ENCODE measurements at regions not wholly inside any gene's neighbourhood (a gene's known extent, or its start where the extent isn't known, plus 50 kb on each side); places are given as distances from the start of the nearest gene placed in this dataset.
A peak's percentile ranks its signal among the peaks of the same experiment; 100 is the strongest.
"Not testable (repeated sequence)": the region's sequence is repeated elsewhere in the genome, so short reads cannot be mapped to it uniquely, and the experiment has no call there.

DNA sequence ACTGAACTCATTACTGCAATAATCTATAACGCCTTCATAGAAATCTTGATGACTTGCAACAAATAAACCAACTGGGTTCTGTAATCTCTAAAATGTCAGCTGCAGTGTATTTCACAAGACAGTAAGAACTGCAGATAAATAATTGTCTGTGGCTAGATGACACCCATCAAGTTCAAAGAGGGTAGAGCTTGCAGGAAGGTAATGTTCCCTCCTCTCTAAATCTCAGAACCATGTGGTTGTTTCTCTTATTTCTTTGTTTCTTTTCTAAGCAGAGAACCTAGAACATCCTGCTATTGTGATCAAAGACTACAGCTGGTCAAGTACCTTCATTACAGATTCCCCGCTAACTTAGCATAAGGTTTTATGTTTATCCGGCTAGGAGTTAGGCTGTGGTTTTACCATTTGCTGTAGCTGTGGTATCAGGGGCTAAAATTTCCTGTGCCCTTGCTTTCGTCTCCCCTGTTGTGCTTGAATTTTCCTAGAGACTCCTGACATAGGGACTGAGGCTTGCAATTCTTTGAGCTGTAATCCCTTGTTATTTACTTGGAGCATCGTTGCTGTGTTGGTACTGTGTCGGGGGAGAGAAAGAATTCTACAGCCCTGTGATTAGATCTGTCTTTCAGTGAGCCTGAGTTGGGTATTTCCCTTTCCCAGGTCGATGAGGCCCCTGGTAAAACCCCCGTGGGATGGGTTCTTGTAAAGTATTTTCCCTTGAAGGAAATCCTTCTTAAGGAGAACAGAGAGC is 253.1 kb upstream of the BTG1 start:
- no peak for DNase-seq (ENCODE audit: low spot score)

- peak; percentile 16 for DNase-seq (ENCODE audit: low spot score)
Observed at GRCh38 chr12:92396647-92397252, 251.1 kb upstream of the BTG1 start.

DNA sequence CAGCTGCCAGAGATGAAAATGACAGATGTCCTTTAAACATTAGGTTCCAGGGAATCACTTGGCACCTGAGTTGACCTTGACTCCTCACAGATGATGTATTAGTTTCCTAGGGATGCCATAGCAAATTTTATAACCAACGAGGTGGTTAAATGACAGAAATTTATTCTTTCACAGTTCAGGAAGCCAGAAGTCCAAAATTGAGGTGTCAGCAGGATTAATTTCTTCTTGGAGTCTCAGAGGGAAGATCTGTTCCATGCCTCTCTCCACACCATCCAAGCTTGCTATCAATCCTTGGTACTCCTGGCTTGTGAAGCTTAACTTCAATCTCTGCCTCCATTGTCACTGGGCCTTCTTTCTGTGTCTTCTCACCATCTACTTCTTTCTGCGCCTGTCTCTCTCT is 249.7 kb upstream of the BTG1 start:
- DNase-seq (ENCODE audit: low spot score): no peak

DNA sequence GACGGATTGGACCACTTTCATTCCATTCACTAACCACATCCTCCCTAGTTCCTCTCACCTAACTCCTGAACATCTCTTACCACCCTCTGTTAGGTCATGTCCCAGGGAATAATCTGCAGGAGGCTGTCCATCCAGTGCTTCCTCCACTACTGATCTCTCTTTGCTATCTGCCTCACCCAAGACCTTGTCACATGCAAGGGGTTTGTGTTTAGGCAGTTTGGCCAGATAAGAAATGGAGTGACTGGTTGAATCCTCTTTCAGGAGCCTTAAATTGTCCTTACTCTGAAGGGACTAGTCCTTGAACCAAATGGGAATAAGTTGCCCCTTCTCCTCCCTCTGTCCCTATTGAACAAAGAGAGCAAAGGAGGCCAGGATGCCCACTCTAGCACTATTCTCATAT is 249.2 kb upstream of the BTG1 start:
- DNase-seq (ENCODE audit: low spot score): no peak

GRCh38 chr12:92393504-92393903 is 247.9 kb upstream of the BTG1 start:
- DNase-seq (ENCODE audit: low spot score): no peak

- not testable (repeated sequence) for DNase-seq (ENCODE audit: low spot score)
Observed at GRCh38 chr12:92391726-92392125, 246.1 kb upstream of the BTG1 start.

DNA sequence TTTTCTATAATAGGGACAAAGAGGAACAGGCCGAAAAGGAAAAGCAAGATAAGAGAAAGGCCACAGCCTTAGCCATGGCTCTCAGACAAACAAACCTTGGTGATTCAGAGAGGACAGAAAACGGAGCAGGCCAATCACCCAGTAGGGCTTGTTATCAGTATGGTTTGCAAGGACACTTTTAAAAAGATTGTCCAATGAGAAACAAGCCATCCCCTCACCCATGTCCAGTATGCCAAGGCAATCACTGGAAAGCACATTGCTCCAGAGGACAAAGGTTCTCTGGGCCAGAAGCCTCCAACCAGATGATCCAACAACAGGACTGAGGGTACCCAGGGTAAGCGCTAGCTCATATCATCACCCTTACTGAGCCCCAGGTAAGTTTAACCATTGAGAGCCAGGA is 243.8 kb upstream of the BTG1 start:
- DNase-seq (ENCODE audit: low spot score): no peak

GRCh38 chr12:92385296-92385695 is 239.7 kb upstream of the BTG1 start:
- DNase-seq (ENCODE audit: low spot score): no peak

- DNase-seq (ENCODE audit: low spot score): no peak
Observed at GRCh38 chr12:92384571-92384970, 238.9 kb upstream of the BTG1 start.

- DNase-seq (ENCODE audit: low spot score): no peak
Observed at GRCh38 chr12:92382383-92382878, 236.8 kb upstream of the BTG1 start.

GRCh38 chr12:92381856-92382255 is 236.2 kb upstream of the BTG1 start:
- no peak for DNase-seq (ENCODE audit: low spot score)

- no peak for DNase-seq (ENCODE audit: low spot score)
Observed at GRCh38 chr12:92378682-92379479, 233.2 kb upstream of the BTG1 start.

DNA sequence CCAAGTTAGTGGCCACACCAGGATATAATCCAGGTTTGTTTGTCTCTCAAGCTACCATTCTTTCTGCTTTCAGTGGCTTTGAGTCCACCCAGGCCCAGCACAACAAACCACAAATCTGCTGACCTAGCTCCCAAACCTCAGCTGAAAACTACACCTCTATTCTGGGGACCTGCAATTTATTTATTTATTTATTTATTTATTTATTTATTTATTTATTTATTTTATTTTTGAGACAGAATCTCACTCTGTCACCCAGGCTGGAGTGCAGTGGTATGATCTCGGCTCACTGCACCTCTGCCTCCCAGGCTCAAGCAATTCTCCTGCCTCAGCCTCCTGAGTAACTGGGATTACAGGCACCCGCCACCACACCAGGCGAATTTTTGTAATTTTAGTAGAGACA is 229.9 kb upstream of the BTG1 start:
- not testable (repeated sequence) for DNase-seq (ENCODE audit: low spot score)

- DNase-seq (ENCODE audit: low spot score): no peak
Observed at GRCh38 chr12:92370828-92371227, 225.2 kb upstream of the BTG1 start.

GRCh38 chr12:92369636-92370035 is 224.0 kb upstream of the BTG1 start:
- no peak for DNase-seq (ENCODE audit: low spot score)

GRCh38 chr12:92369056-92369455 is 223.4 kb upstream of the BTG1 start:
- DNase-seq (ENCODE audit: low spot score): no peak

GRCh38 chr12:92365836-92366235 is 220.2 kb upstream of the BTG1 start:
- no peak for DNase-seq (ENCODE audit: low spot score)

- no peak for DNase-seq (ENCODE audit: low spot score)
Observed at GRCh38 chr12:92365333-92365732, 219.7 kb upstream of the BTG1 start.

GRCh38 chr12:92363295-92364146 is 217.9 kb upstream of the BTG1 start:
- no peak for DNase-seq (ENCODE audit: low spot score)

- no peak for DNase-seq (ENCODE audit: low spot score)
Observed at GRCh38 chr12:92362785-92363184, 217.1 kb upstream of the BTG1 start.

GRCh38 chr12:92362126-92362525 is 216.5 kb upstream of the BTG1 start:
- no peak for DNase-seq (ENCODE audit: low spot score)

DNA sequence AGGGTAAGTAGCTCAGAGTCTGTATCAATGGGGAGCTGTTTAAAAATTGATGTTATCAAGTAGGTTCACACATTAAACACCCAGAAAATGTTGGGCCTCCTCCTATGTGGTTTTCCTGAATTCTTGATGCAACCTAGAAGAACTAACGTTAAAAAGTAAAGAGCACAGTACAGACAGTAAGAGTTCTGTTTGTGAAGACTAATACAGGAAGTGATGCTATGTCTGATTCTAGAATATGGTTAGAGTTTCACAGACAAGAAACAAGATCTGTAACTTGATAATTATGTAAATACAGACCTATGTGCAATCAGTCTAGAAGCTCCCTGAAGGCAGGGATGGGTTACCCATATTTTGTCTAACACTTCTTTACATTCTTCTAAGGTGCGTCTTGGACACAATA is 214.9 kb upstream of the BTG1 start:
- no peak for DNase-seq (ENCODE audit: low spot score)

Measured in H4 (cell line).